NCI-H1048 (cell line): ENCODE measurements at regions not wholly inside any gene's neighbourhood (a gene's known extent, or its start where the extent isn't known, plus 50 kb on each side); places are given as distances from the start of the nearest gene placed in this dataset.

ENCODE experiments used
- DNase-seq: peaks from one replicate; lab custom pipeline; 2025; lab: John Stamatoyannopoulos, UW

GRCh38 chr12:108037960-108038359, 91.1 kb upstream of the WSCD2 start:
- DNase-seq, result no peak

- no peak for DNase-seq
Observed at GRCh38 chr12:108039794-108040193, 89.3 kb upstream of the WSCD2 start.

GRCh38 chr12:108040947-108041346, 88.1 kb upstream of the WSCD2 start:
- no peak for DNase-seq

- DNase-seq, result no peak
Observed at GRCh38 chr12:108043286-108043685, 85.8 kb upstream of the WSCD2 start.

GRCh38 chr12:108043750-108044533, 85.1 kb upstream of the WSCD2 start:
- no peak for DNase-seq

GRCh38 chr12:108046135-108046534, 83.0 kb upstream of the WSCD2 start:
- DNase-seq, result no peak

GRCh38 chr12:108046650-108047049, 82.4 kb upstream of the WSCD2 start:
- DNase-seq, result no peak

- no peak for DNase-seq
Observed at GRCh38 chr12:108047071-108047550, 82.0 kb upstream of the WSCD2 start.

- DNase-seq, result no peak
Observed at GRCh38 chr12:108048686-108049085, 80.4 kb upstream of the WSCD2 start.

GRCh38 chr12:108050696-108051095, 78.4 kb upstream of the WSCD2 start:
- DNase-seq, result no peak

GRCh38 chr12:108052260-108052659, 76.8 kb upstream of the WSCD2 start:
- no peak for DNase-seq

GRCh38 chr12:108053512-108053911, 75.6 kb upstream of the WSCD2 start:
- no peak for DNase-seq

GRCh38 chr12:108054496-108054895, 74.6 kb upstream of the WSCD2 start:
- no peak for DNase-seq

GRCh38 chr12:108055141-108055540, 73.9 kb upstream of the WSCD2 start:
- DNase-seq, result no peak

- DNase-seq, result no peak
Observed at GRCh38 chr12:108060067-108060466, 69.0 kb upstream of the WSCD2 start.

- no peak for DNase-seq
Observed at GRCh38 chr12:108060903-108061302, 68.2 kb upstream of the WSCD2 start.

- no peak for DNase-seq
Observed at GRCh38 chr12:108063192-108063591, 65.9 kb upstream of the WSCD2 start.

GRCh38 chr12:108065069-108065468, 64.0 kb upstream of the WSCD2 start:
- no peak for DNase-seq

GRCh38 chr12:108066583-108067577, 62.2 kb upstream of the WSCD2 start:
- DNase-seq, result no peak

GRCh38 chr12:108069651-108070165, 59.4 kb upstream of the WSCD2 start:
- DNase-seq, result no peak

GRCh38 chr12:108075561-108075960, 53.5 kb upstream of the WSCD2 start:
- no peak for DNase-seq

- no peak for DNase-seq
Observed at GRCh38 chr12:108076556-108076955, 52.5 kb upstream of the WSCD2 start.

- DNase-seq, result no peak
Observed at GRCh38 chr12:108078428-108078827, 50.7 kb upstream of the WSCD2 start.
